CD4-positive, alpha-beta T cell treated with Interleukin-4 for 4 hours (primary cell): ENCODE measurements at regions not wholly inside any gene's neighbourhood (a gene's known extent, or its start where the extent isn't known, plus 50 kb on each side); places are given as distances from the start of the nearest gene placed in this dataset.
"Not testable (repeated sequence)": the region's sequence is repeated elsewhere in the genome, so short reads cannot be mapped to it uniquely, and the experiment has no call there.

ENCODE experiments used
- DNase-seq: peaks from one replicate; pipeline ENCODE4 v3.0.0-alpha.2; 2020

DNA sequence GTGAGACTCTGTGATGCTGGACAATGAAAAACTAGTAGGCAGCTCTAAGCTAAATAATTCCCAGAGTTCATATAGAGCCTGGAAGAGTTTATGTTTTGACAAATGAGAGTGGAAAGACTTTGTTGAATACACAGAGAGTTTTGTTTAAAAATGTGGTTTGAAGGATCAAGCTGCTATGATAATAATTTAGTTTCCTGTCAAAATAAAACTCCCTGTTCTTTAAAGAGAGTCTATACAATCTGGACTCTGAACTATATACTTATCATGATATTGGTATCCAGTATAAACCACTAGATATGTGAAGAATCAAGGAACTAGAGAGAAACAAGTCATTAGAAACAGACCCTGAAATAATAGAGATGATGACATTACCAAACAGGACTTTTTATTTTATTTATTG is 158.6 kb downstream of the C4orf33 start:
- no peak for DNase-seq

GRCh38 chr4:129261584-129261983 is 165.6 kb downstream of the C4orf33 start:
- no peak for DNase-seq

GRCh38 chr4:129264008-129264657 is 168.2 kb downstream of the C4orf33 start:
- no peak for DNase-seq

GRCh38 chr4:129278868-129279267 is 182.9 kb downstream of the C4orf33 start:
- DNase-seq: no peak

- no peak for DNase-seq
Measured at GRCh38 chr4:129282293-129282692, 186.3 kb downstream of the C4orf33 start.

DNA sequence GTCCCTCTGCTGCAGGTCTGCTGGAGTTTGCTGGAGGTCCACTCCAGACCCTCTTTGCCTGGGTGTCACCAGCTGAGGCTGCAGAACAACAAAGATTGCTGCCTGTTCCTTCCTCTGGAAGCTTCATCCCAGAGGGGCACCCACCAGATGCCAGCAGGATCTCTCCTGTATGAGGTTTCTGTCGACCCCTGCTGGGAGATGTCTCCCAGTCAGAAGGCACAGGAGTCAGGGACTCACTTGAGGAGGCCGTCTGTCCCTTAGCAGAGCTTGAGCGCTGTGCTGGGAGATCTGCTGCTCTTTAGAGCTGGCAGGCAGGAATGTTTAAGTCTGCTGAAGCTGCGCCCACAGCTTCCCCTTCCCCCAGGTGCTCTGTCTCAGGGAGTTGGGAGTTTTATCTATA is 196.2 kb downstream of the C4orf33 start:
- not testable (repeated sequence) for DNase-seq

DNA sequence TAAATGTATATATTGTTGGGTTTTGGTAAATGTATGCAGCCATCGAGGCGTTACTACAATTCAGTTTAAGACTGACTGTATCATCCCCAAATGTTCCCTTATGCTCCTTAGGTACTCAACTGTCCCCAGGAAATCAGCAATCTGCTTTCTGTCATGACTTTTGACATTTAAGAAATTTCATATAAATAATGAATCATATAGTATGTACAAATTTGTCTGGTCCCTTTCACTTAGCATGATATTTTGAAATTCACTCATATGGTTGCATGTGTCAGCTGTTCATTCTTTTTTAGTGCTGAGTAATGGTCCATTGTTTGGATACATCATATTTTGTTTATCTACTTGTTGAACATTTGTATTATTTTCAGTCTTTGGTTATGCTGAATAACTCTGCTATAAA is 218.8 kb downstream of the C4orf33 start:
- DNase-seq: no peak

DNA sequence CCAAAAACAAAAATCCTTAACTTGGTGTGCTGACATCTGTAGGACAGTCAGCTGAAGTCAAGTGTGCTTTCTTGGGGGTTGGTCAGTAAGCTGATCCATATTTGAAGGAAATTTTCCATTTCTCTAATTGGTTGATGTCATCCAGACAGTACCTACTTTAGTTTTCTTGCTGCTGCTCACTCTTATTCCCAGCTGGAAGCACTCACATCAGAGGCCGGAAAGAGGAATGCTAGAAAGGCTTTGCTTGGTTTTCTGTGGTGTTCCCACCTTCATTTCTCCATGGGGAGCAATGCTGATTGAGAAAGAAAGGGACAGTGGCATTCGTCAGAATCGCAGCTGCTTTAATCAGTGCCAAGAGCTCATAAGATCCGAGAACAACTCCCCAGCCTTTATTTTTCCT is 227.0 kb downstream of the C4orf33 start:
- DNase-seq: no peak

GRCh38 chr4:129323658-129324057 is 227.7 kb downstream of the C4orf33 start:
- no peak for DNase-seq

- no peak for DNase-seq
Measured at GRCh38 chr4:129326571-129327460, 230.9 kb downstream of the C4orf33 start.

GRCh38 chr4:129327637-129328036 is 231.7 kb downstream of the C4orf33 start:
- no peak for DNase-seq

DNA sequence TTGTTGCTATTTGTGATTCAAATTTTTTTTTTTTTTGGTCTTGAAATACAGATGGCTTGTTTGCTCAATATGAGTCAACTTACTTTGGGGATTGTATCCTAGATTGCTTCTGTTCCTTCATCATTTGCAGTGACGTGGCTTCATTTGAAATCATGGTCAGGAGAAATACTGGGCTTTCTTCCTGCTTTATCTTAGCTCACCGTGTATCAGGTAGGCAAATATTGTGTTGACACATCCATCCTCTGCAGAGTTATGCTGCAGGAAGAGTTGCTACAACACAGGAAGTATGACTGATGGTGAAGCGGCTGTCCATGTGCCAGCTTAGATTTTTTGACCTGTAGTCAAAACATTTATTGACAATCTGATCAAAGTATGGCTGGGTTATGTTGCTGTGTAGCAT is 232.2 kb downstream of the C4orf33 start:
- no peak for DNase-seq

GRCh38 chr4:129334136-129334535 is 238.2 kb downstream of the C4orf33 start:
- DNase-seq: no peak

DNA sequence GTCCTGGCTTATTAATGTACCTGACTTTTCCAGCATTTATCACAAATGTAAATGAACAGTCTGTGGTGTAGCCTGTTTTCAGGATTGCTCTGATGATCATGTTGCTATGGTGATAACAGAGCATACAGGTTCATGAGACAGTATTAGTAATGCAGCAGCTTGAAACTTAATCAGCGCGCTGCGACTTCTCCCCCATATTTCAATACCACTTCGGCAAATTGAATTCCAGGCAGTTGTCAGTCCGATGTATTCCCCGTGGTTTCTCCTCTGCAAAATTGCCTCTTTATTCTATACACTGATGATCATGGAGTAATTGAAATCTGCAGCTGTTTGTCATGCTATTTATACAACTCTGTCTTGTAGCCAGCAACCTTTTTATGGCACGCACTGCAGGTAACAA is 239.3 kb downstream of the C4orf33 start:
- no peak for DNase-seq

DNA sequence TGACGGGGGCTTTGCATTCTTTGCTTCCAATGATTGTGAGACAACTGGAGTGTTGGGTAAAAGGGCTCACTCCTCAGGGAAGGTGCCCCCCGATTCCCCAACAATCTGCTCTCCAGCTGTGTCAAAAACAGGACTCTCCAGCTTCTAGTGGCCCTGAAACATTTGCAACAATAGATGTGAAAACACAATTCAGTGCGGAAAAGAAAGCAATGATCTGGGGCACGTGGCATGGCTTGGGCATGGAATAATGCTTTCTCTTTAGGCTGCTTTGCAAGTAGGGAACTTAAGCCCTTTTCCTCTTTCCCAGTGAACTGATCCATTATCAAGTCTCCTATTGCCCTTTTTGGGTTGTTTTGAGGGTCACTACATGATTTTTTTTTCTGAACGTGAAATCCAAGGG is 239.9 kb downstream of the C4orf33 start:
- no peak for DNase-seq

- no peak for DNase-seq
Measured at GRCh38 chr4:129336457-129337227, 240.7 kb downstream of the C4orf33 start.

- no peak for DNase-seq
Measured at GRCh38 chr4:129337228-129337620, 241.3 kb downstream of the C4orf33 start.

DNA sequence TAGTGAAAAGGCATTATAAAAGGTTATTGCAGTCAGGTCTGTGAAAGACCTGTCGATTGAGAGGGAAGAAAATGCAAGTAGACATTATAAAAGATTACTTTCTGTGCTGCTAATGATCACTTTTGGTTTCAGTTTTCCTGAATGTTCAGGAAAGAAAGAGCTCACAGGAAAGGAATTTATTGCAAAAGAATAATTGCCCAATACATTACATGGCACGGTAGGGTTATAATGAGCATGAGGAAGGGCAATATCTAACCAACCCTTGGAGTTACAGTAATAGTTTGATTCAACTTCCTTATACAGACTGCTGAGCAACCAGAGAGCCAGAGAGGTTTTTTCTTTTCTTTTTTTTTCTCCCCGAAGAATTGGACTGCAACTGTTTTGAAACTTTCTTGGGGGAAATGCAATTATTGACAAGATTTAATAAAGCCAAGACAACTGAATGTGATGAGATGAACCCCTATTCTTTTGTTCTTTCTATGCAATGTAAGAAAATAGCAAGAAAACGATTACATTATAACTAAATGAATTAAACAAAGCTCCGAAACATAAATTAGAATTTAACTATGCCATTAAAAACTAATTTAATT is 247.0 kb downstream of the C4orf33 start:
- DNase-seq: no peak

- peak; percentile 7 for DNase-seq
Measured at GRCh38 chr4:129344058-129344457, 248.1 kb downstream of the C4orf33 start.

DNA sequence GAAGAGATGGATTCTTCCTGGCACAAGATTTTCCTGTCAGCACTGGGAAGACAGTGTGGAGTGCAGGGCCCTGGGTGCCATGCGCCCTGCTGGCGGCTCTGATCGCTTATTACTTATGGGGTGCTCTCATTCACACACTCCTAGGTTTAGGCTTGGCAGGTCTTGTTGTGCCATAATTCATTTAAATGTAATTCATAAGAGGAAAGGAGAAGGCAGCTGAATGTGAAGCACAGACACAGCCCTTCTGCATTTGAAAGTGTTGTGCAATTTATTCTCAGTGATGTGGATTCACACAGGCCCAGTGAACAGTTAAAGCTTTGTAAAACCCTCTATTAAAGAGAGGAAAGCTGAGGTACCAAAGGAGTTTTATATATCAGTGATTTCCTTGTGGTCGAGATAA is 249.7 kb downstream of the C4orf33 start:
- no peak for DNase-seq

DNA sequence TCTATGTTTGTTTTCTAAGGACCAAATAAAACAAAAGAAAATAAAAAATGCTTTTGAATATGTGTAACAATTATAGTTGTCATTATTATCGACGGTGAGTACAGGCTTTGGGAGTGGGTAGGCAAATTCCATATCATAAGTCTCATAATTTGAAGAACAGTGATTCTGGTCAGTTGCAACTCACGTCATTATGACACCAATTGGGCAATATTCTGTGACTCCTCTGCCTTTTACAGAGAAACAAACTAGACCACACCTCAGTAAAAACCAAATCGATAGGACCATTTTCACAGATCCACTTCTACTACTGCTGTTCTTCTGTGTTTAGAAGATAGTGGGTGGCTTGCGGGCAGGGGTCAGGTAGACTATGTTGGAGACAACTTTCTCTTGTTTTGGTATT is 250.1 kb downstream of the C4orf33 start:
- no peak for DNase-seq

GRCh38 chr4:129346734-129347133 is 250.8 kb downstream of the C4orf33 start:
- DNase-seq: no peak
